Lung (tissue), 11 donors: ENCODE measurements at regions not wholly inside any gene's neighbourhood (a gene's known extent, or its start where the extent isn't known, plus 50 kb on each side); places are given as distances from the start of the nearest gene placed in this dataset.

Experiments used
- ATAC-seq: fragments of 200-7000 bp; cut with Tn5 transposase; one replicate; pipeline ENCODE4 v1.9.1; 2020; ENCODE audit warnings: moderate number of reproducible peaks; ENCODE audit not compliant: insufficient read depth, low FRiP score
- DNase-seq, 3 donors: peaks; one replicate each; pipeline ENCODE4 v3.0.0-alpha.2; 2013 to 2017
- H3K27ac ChIP-seq, 2 donors: one replicate each; pipeline ENCODE4 v1.5.1; 2013; ENCODE audit warnings: mild to moderate bottlenecking in 2 of 2, moderate library complexity in 2 of 2, control low read depth in 1 of 2, inconsistent platforms in 1 of 2, low read depth in 1 of 2, low read length in 1 of 2
- H3K27me3 ChIP-seq, 3 donors: one replicate each; pipeline ENCODE4 v1.5.1; 2013; ENCODE audit warnings: low read length in 2 of 3; ENCODE audit not compliant: control insufficient read depth in 3 of 3, insufficient read depth in 3 of 3
- H3K36me3 ChIP-seq, 4 donors: one replicate each; pipeline ENCODE4 v1.5.1; 2013; ENCODE audit warnings: low read length in 4 of 4, mild to moderate bottlenecking in 1 of 4, moderate library complexity in 1 of 4; ENCODE audit not compliant: control insufficient read depth in 4 of 4, insufficient read depth in 4 of 4
- H3K4me1 ChIP-seq, 5 donors: one replicate each; pipeline ENCODE4 v1.5.1; 2013; ENCODE audit warnings: low read length in 5 of 5, mild to moderate bottlenecking in 2 of 5, moderate library complexity in 1 of 5; ENCODE audit not compliant: control insufficient read depth in 5 of 5, insufficient read depth in 5 of 5
- H3K4me3 ChIP-seq: one replicate; pipeline ENCODE4 v1.5.1; 2013; ENCODE audit warnings: mild to moderate bottlenecking, control low read depth, moderate library complexity
- H3K9ac ChIP-seq, 2 donors: one replicate each; pipeline ENCODE4 v1.5.1; 2013; ENCODE audit warnings: low read length in 2 of 2, control low read depth in 1 of 2; ENCODE audit not compliant: insufficient read depth in 1 of 2
- H3K9me3 ChIP-seq, 4 donors: one replicate each; pipeline ENCODE4 v1.5.1; 2013; ENCODE audit warnings: low read length in 3 of 4, mild to moderate bottlenecking in 1 of 4, moderate library complexity in 1 of 4; ENCODE audit not compliant: control insufficient read depth in 4 of 4, insufficient read depth in 3 of 4
- CTCF ChIP-seq: IDR thresholded peaks from 2 replicates; pipeline ENCODE4 v1.5.1; 2012; ENCODE audit warnings: mild to moderate bottlenecking; ENCODE audit errors: control extremely low read depth, extremely low read depth
- WGBS, 2 donors: extraction: QIAGEN DNeasy Blood & Tissue Kit; methylation state at CpG; one replicate each; pipeline ENCODE4 v1.1.7; 2013; 5-methylcytosine and 5-hydroxymethylcytosine counted together
- donor health status: control.
- donor health status: control.
- donor health status: Bipolar disorder and iron deficiency.
- donor health status: healthy.
- donor health status: DM: yes; HTN: yes; CAD: no.

DNA sequence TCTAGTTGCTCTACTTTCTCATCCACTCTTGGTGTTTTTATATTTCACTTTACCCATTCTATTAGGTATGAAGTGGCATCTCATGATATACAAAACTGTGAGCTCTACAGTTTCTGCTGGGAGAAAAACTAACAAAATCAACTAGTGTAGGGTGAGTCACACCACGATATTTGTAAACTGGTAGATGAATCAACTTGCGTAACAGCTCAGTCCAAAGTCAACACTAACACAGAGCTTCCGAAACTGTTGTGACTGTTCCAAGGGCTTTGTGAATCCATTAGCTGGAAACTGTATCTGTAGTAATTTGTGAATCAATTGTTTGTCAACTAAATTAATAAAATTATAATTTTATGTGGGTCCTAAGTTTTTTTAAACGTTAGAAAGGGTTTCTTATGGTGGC, 119.8 kb upstream of the TSPAN5 start:
- no peak overlapping the region for H3K27ac ChIP-seq
- H3K9me3 ChIP-seq: peaks cover 0 to 5% (median 0%) of the 10 kb centered on the region in 4 donors
- DNase-seq: no peak
- 76 to 86% methylated on average over 4 of the region's 4 CpGs for WGBS, 2 donors
- ATAC-seq: no peak
- H3K36me3 ChIP-seq: no peaks in the 10 kb centered on the region
- H3K4me3 ChIP-seq: no peak overlapping the region
- TF ChIP-seq CTCF: no peak
- H3K9ac ChIP-seq: no peak overlapping the region
- peaks cover 0 to 12% (median 0%) of the 10 kb centered on the region in 5 donors for H3K4me1 ChIP-seq
- H3K27me3 ChIP-seq: no peaks in the 10 kb centered on the region

- ATAC-seq: no peak
- no peak overlapping the region for H3K4me3 ChIP-seq
Measured at GRCh38 chr4:98775672-98776071, 117.3 kb upstream of the TSPAN5 start.

GRCh38 chr4:98773638-98774037, 115.2 kb upstream of the TSPAN5 start:
- 89% methylated on average over 4 of the region's 4 CpGs for WGBS, 2 donors
- H3K36me3 ChIP-seq: no peaks in the 10 kb centered on the region
- H3K4me1 ChIP-seq: no peaks in the 10 kb centered on the region
- DNase-seq: peak in 1 of 3 donors; percentile 13
- no peak overlapping the region for H3K4me3 ChIP-seq
- no peak for TF ChIP-seq CTCF
- no peak for ATAC-seq
- peaks cover 0 to 8% (median 2%) of the 10 kb centered on the region in 4 donors for H3K9me3 ChIP-seq
- H3K27me3 ChIP-seq: no peaks in the 10 kb centered on the region
- H3K9ac ChIP-seq: no peak overlapping the region
- H3K27ac ChIP-seq: no peak overlapping the region

More at GRCh38 chr4:98775672-98776071, 117.3 kb upstream of the TSPAN5 start:
- WGBS, 2 donors: 92 to 99% methylated on average over 2 of the region's 2 CpGs
- Histone ChIP-seq H3K9me3 (peaks cover 0 to 5% (median 0%) of the 10 kb centered on the region in 4 donors), H3K27me3 (no peaks in the 10 kb centered on the region), H3K27ac (no peak overlapping the region), H3K4me1 (peaks cover 0 to 12% (median 0%) of the 10 kb centered on the region in 5 donors), H3K9ac (no peak overlapping the region), H3K36me3 (no peaks in the 10 kb centered on the region)
- DNase-seq: no peak
- no peak for TF ChIP-seq CTCF

GRCh38 chr4:98771959-98772632, 113.7 kb upstream of the TSPAN5 start:
- no peaks in the 10 kb centered on the region for H3K4me1 ChIP-seq
- DNase-seq (peak in 1 of 3 donors; percentile 4), ATAC-seq (no peak)
- peaks cover 0 to 8% (median 2%) of the 10 kb centered on the region in 4 donors for H3K9me3 ChIP-seq
- no peaks in the 10 kb centered on the region for H3K27me3 ChIP-seq
- H3K36me3 ChIP-seq: no peaks in the 10 kb centered on the region
- 58 to 72% methylated on average over 5 of the region's 5 CpGs for WGBS, 2 donors
- no peak overlapping the region for H3K9ac ChIP-seq
- H3K27ac ChIP-seq: no peak overlapping the region
- no peak overlapping the region for H3K4me3 ChIP-seq
- no peak for TF ChIP-seq CTCF
